GM12878 (cell line): ENCODE measurements at regions not wholly inside any gene's neighbourhood (a gene's known extent, or its start where the extent isn't known, plus 50 kb on each side); places are given as distances from the start of the nearest gene placed in this dataset.

Experiments
- CBX5 ChIP-seq: sonication (generic); IDR thresholded peaks from 2 replicates; pipeline ENCODE4 v1.6.1; 2016; ENCODE audit warnings: low read depth, moderate library complexity, mild to moderate bottlenecking, inconsistent platforms
- EED ChIP-seq: sonication (generic); IDR thresholded peaks from 2 replicates; pipeline ENCODE4 v1.6.1; 2016; ENCODE audit warnings: antibody characterized with exemption, low read depth
- RAD51 ChIP-seq: fragments of 450-650 bp; IDR thresholded peaks from 2 replicates; pipeline ENCODE4 v1.6.1; 2016; ENCODE audit warnings: moderate library complexity, mild to moderate bottlenecking, inconsistent platforms
- RUNX3 ChIP-seq: IDR thresholded peaks from 2 replicates; pipeline ENCODE4 v1.6.1; 2012; ENCODE audit warnings: low read length, inconsistent platforms
- STAT3 ChIP-seq: IDR thresholded peaks from 2 replicates; pipeline ENCODE4 v1.6.1; 2011; ENCODE audit warnings: low read depth, low read length, improper control_type of control experiment
- SUPT20H ChIP-seq: IDR thresholded peaks from 2 replicates; pipeline ENCODE4 v1.6.1; 2011; ENCODE audit warnings: low read depth, mild to moderate bottlenecking, low read length, moderate library complexity, borderline replicate concordance; ENCODE audit not compliant: control insufficient read depth
- WRNIP1 ChIP-seq: IDR thresholded peaks from 2 replicates; pipeline ENCODE4 v1.6.1; 2011; ENCODE audit warnings: low read depth, low read length, improper control_type of control experiment, borderline replicate concordance
- TF ChIP-seq, protein P1 (sequence below): fragments of 450-650 bp; IDR thresholded peaks from 2 replicates; pipeline ENCODE4 v1.6.1; 2017; ENCODE audit warnings: borderline replicate concordance
- TF ChIP-seq, protein P2 (sequence below): fragments of 450-650 bp; IDR thresholded peaks from 2 replicates; pipeline ENCODE4 v1.6.1; 2016; ENCODE audit warnings: mild to moderate bottlenecking
- TF ChIP-seq, protein P3 (sequence below): IDR thresholded peaks from 2 replicates; pipeline ENCODE4 v1.6.1; 2011; ENCODE audit warnings: low read depth, low read length, improper control_type of control experiment, borderline replicate concordance
- TF ChIP-seq, protein P4 (sequence below): fragments of 450-650 bp; conservative IDR thresholded peaks from 2 replicates; pipeline ENCODE4 v1.6.1; 2017; ENCODE audit warnings: mild to moderate bottlenecking, moderate library complexity
- TF ChIP-seq, protein P5 (sequence below): IDR thresholded peaks from 2 replicates; pipeline ENCODE4 v1.6.1; 2012; ENCODE audit warnings: improper control_type of control experiment, low read depth, low read length; ENCODE audit not compliant: insufficient replicate concordance
- TF ChIP-seq, protein P6 (sequence below): IDR thresholded peaks from 2 replicates; pipeline ENCODE4 v1.6.1; 2012; ENCODE audit warnings: low read depth, low read length, improper control_type of control experiment
- TF ChIP-seq, protein P7 (sequence below): fragments of 450-650 bp; formaldehyde crosslinking; IDR thresholded peaks from 2 replicates; pipeline ENCODE4 v1.4.0; 2022; ENCODE audit warnings: mild to moderate bottlenecking, moderate library complexity

DNA sequence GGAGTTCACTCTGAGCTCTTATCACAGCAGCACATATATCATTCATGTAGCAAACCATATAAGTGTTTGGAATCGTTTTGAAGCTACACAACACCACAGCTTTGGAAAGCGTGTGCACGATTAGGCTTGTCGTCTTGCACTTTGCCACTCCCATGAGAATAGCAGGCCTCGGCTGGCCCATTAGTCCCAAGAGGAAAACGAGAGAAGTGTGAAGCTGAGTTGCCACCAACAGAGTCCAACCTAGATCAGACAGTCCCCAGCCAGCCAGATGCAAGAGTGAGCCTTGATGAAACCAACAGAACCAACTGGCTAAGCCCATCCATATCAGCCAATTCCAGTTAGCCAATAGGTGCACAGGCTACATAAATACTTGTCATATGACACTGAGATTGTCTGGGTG is 238.4 kb downstream of the C1orf94 start (continued):
- TF ChIP-seq, protein P1, sequence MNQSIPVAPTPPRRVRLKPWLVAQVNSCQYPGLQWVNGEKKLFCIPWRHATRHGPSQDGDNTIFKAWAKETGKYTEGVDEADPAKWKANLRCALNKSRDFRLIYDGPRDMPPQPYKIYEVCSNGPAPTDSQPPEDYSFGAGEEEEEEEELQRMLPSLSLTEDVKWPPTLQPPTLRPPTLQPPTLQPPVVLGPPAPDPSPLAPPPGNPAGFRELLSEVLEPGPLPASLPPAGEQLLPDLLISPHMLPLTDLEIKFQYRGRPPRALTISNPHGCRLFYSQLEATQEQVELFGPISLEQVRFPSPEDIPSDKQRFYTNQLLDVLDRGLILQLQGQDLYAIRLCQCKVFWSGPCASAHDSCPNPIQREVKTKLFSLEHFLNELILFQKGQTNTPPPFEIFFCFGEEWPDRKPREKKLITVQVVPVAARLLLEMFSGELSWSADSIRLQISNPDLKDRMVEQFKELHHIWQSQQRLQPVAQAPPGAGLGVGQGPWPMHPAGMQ = no peak
- TF ChIP-seq CBX5 (no peak), RUNX3 (no peak), STAT3 (no peak), RAD51 (no peak), WRNIP1 (no peak), EED (no peak), SUPT20H (no peak)
- TF ChIP-seq, protein P2, sequence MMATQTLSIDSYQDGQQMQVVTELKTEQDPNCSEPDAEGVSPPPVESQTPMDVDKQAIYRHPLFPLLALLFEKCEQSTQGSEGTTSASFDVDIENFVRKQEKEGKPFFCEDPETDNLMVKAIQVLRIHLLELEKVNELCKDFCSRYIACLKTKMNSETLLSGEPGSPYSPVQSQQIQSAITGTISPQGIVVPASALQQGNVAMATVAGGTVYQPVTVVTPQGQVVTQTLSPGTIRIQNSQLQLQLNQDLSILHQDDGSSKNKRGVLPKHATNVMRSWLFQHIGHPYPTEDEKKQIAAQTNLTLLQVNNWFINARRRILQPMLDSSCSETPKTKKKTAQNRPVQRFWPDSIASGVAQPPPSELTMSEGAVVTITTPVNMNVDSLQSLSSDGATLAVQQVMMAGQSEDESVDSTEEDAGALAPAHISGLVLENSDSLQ = no peak
- TF ChIP-seq, protein P3, sequence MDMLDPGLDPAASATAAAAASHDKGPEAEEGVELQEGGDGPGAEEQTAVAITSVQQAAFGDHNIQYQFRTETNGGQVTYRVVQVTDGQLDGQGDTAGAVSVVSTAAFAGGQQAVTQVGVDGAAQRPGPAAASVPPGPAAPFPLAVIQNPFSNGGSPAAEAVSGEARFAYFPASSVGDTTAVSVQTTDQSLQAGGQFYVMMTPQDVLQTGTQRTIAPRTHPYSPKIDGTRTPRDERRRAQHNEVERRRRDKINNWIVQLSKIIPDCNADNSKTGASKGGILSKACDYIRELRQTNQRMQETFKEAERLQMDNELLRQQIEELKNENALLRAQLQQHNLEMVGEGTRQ = no peak
- TF ChIP-seq, protein P4, sequence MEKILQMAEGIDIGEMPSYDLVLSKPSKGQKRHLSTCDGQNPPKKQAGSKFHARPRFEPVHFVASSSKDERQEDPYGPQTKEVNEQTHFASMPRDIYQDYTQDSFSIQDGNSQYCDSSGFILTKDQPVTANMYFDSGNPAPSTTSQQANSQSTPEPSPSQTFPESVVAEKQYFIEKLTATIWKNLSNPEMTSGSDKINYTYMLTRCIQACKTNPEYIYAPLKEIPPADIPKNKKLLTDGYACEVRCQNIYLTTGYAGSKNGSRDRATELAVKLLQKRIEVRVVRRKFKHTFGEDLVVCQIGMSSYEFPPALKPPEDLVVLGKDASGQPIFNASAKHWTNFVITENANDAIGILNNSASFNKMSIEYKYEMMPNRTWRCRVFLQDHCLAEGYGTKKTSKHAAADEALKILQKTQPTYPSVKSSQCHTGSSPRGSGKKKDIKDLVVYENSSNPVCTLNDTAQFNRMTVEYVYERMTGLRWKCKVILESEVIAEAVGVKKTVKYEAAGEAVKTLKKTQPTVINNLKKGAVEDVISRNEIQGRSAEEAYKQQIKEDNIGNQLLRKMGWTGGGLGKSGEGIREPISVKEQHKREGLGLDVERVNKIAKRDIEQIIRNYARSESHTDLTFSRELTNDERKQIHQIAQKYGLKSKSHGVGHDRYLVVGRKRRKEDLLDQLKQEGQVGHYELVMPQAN = no peak
- TF ChIP-seq, protein P5, sequence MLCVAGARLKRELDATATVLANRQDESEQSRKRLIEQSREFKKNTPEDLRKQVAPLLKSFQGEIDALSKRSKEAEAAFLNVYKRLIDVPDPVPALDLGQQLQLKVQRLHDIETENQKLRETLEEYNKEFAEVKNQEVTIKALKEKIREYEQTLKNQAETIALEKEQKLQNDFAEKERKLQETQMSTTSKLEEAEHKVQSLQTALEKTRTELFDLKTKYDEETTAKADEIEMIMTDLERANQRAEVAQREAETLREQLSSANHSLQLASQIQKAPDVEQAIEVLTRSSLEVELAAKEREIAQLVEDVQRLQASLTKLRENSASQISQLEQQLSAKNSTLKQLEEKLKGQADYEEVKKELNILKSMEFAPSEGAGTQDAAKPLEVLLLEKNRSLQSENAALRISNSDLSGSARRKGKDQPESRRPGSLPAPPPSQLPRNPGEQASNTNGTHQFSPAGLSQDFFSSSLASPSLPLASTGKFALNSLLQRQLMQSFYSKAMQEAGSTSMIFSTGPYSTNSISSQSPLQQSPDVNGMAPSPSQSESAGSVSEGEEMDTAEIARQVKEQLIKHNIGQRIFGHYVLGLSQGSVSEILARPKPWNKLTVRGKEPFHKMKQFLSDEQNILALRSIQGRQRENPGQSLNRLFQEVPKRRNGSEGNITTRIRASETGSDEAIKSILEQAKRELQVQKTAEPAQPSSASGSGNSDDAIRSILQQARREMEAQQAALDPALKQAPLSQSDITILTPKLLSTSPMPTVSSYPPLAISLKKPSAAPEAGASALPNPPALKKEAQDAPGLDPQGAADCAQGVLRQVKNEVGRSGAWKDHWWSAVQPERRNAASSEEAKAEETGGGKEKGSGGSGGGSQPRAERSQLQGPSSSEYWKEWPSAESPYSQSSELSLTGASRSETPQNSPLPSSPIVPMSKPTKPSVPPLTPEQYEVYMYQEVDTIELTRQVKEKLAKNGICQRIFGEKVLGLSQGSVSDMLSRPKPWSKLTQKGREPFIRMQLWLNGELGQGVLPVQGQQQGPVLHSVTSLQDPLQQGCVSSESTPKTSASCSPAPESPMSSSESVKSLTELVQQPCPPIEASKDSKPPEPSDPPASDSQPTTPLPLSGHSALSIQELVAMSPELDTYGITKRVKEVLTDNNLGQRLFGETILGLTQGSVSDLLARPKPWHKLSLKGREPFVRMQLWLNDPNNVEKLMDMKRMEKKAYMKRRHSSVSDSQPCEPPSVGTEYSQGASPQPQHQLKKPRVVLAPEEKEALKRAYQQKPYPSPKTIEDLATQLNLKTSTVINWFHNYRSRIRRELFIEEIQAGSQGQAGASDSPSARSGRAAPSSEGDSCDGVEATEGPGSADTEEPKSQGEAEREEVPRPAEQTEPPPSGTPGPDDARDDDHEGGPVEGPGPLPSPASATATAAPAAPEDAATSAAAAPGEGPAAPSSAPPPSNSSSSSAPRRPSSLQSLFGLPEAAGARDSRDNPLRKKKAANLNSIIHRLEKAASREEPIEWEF = no peak
- TF ChIP-seq, protein P6, sequence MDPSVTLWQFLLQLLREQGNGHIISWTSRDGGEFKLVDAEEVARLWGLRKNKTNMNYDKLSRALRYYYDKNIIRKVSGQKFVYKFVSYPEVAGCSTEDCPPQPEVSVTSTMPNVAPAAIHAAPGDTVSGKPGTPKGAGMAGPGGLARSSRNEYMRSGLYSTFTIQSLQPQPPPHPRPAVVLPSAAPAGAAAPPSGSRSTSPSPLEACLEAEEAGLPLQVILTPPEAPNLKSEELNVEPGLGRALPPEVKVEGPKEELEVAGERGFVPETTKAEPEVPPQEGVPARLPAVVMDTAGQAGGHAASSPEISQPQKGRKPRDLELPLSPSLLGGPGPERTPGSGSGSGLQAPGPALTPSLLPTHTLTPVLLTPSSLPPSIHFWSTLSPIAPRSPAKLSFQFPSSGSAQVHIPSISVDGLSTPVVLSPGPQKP = no peak
- TF ChIP-seq, protein P7, sequence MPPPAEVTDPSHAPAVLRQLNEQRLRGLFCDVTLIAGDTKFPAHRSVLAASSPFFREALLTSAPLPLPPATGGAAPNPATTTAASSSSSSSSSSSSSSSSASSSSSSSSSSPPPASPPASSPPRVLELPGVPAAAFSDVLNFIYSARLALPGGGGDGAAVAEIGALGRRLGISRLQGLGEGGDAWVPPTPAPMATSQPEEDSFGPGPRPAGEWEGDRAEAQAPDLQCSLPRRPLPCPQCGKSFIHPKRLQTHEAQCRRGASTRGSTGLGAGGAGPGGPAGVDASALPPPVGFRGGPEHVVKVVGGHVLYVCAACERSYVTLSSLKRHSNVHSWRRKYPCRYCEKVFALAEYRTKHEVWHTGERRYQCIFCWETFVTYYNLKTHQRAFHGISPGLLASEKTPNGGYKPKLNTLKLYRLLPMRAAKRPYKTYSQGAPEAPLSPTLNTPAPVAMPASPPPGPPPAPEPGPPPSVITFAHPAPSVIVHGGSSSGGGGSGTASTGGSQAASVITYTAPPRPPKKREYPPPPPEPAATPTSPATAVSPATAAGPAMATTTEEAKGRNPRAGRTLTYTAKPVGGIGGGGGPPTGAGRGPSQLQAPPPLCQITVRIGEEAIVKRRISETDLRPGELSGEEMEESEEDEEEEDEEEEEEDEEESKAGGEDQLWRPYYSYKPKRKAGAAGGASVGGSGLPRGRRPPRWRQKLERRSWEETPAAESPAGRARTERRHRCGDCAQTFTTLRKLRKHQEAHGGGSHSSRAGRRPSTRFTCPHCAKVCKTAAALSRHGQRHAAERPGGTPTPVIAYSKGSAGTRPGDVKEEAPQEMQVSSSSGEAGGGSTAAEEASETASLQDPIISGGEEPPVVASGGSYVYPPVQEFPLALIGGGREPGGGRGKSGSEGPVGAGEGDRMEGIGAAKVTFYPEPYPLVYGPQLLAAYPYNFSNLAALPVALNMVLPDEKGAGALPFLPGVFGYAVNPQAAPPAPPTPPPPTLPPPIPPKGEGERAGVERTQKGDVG (CRISPR knock-in tag) = no peak
